NCI-H1092 (cell line): ENCODE measurements at regions not wholly inside any gene's neighbourhood (a gene's known extent, or its start where the extent isn't known, plus 50 kb on each side); places are given as distances from the start of the nearest gene placed in this dataset.

Experiments
- DNase-seq: peaks from one replicate; lab custom pipeline; 2025; lab: John Stamatoyannopoulos, UW

DNA sequence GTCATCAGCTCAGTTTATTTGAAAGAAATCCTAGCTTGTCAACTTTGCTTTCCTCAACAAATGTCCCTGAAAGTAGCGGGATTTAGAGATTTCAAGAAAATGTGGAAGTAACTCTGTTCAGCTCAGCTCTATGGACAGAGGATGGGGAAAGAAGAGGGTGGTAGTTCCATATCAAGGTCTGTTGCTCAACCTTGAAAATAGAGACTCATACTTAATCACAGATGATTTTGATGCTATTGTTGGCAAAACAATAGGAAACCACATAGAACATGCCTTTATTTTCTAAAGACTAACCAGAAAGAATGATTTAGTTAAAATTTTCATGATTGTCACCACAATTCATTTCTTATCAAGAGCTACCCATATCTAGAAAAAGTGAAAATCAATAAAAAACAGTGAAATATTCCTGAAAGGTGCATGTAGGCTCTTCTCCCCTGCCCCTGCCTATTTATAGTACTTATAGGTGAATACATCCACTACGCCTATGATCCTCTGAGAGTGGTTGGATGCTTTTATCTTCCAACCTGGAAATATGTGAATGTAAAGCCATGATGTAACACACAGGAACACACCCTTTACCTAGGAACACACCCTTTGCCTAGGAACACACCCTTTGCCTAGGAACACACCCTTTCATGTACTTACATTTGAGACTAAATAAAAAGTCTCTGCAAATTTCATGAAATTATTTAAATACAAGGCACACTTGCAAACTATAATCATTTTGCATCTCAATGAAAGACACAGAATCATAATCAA, 65.8 kb downstream of the ETAA1 start:
- DNase-seq, result no peak

GRCh38 chr2:67463810-67464209, 66.7 kb downstream of the ETAA1 start:
- DNase-seq, result no peak

DNA sequence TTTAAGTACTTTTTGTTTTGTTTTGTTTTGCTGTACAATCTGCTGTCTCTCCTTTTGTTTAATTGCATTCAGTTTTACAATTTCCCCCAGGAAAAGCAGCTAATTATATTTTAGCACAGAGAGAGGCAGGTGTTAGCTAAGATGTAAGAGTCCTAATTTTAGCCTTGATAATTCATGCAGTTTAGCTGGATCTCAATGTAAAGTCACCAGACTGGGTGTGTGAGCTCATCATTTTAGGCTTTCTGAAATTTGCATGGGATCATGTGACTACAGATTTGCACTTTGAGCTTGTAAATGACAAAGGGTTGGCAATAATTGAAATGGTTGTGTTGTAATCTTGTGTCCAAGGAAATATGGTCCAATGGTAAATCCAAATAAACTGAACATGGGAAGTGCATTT, 68.5 kb downstream of the ETAA1 start:
- no peak for DNase-seq

DNA sequence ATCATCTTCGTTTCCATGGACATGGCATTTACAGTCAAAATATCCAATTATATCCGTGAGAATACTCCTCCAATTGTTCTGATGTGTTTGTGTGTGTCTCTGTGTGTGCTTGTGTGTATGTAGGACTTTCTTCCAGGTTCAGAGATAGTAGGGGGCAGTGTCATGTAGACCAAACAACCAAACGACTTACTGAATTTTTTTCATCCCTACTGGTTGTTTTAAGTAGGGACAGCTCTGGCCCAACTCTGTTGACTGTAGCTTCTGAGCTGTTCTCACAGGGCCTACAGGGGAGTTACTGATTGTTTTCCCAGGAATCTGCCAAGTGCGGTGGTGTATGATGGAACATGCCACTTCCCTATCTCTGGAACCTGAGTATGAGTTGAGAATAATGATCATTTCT, 69.6 kb downstream of the ETAA1 start:
- no peak for DNase-seq

- no peak for DNase-seq
Observed at GRCh38 chr2:67471681-67472080, 74.5 kb downstream of the ETAA1 start.

DNA sequence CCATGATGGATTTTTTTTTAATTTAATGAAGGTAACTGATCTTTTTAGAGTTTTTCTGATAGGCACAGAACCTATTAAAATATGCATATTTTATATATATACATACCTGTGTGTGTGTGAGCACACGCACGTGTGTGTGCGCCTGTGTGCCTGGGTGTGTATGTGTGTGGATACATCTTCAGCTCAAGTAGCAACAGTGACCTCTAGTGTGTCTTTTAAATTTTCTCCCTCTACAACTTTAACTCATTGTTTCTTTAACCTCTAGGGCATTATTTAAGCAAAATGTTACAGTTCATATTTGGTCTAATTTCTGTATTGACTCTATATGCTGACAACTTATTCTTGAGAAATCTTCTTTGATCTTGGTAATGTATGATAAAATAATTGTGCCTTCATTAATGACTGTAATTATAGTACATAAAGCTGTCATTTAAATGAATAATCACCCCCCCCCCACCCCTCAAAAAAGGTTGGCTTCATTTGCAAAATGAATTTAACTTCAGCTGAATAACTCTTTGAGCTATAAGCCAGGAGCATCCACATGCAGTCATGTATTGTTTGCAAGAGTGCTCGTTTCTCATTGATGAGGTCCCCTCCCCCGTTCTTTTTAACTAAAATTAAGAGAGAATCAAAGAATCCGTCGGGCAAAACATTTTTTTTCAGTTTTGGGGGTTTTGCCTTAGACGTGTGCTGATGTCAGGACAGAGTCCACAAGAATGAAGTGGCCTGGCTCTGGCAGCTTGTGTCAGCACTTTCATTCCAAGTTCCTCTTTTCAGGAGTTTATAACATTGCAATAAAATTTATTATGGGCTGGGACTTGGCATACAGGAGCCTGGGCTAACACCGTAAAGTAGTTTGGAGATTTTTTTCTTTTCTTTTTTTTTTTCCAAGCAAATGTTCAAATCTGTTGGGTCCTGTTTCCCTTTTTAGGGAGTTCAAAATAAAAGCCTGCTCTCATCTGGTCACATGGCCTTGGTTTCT, 80.0 kb downstream of the ETAA1 start:
- DNase-seq, result no peak

- DNase-seq, result no peak
Observed at GRCh38 chr2:67479261-67479660, 82.1 kb downstream of the ETAA1 start.

- no peak for DNase-seq
Observed at GRCh38 chr2:67485431-67485830, 88.3 kb downstream of the ETAA1 start.

DNA sequence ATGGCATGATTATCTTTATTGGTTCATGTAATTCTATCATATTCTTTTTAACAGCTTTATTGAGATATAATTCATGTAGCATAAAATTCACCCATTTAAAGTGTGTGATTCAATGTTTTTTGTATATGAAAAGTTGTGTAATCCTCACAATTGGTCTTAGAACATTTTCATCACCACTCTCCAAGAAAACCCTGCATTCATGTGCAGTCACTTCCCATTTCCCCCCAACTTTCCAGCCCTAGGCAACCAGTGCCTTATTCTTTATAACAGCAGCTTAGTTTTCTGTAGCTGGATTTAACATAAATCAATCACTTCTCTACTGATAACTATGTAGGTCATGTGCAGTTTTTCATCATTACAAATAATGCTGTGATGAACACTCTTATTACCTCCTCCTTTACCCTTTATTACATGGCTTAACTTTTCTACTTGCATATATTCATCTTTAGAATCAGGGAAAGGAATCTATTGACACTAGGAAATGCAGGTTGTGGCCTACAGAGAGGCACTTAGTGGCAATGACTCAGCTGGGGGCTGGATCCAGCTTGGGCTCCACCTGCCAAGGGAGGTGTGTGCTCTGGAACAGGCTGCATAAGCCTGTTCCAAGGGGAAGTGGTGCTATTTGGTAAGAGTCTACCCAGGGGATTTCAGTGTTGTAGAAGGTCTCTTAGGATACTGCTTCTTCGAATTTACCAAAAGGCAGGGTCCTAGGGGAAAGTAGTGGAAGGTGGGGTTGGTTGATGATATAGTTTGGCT, 89.1 kb downstream of the ETAA1 start:
- DNase-seq, result no peak

DNA sequence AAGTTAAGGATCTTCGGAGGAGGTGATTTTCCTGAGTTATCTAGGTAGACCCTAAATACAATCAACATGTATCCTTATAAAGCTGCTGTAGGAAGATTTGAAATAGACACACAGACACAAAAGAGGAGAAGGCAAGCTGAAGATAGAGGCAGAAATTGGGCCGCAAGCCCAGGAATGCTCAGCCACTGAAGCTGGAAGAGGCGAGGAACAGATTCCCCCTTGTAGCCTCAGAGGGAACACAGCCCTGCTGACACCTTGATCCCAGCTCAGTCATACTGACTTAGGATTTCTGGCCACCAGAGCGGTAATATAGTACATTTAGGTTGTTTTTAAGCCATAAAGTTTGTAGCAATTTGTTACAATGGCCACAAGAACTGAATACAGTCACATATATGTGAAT, 90.9 kb downstream of the ETAA1 start:
- DNase-seq, result no peak

GRCh38 chr2:67489396-67489795, 92.3 kb downstream of the ETAA1 start:
- no peak for DNase-seq

- no peak for DNase-seq
Observed at GRCh38 chr2:67498931-67499330, 101.8 kb downstream of the ETAA1 start.

- no peak for DNase-seq
Observed at GRCh38 chr2:67499989-67500388, 102.9 kb downstream of the ETAA1 start.

GRCh38 chr2:67500541-67500940, 103.4 kb downstream of the ETAA1 start:
- no peak for DNase-seq

GRCh38 chr2:67502346-67503065, 105.4 kb downstream of the ETAA1 start:
- no peak for DNase-seq

- DNase-seq, result no peak
Observed at GRCh38 chr2:67503066-67503795, 106.1 kb downstream of the ETAA1 start.

- no peak for DNase-seq
Observed at GRCh38 chr2:67510745-67511144, 113.6 kb downstream of the ETAA1 start.

- no peak for DNase-seq
Observed at GRCh38 chr2:67514515-67514914, 117.4 kb downstream of the ETAA1 start.

DNA sequence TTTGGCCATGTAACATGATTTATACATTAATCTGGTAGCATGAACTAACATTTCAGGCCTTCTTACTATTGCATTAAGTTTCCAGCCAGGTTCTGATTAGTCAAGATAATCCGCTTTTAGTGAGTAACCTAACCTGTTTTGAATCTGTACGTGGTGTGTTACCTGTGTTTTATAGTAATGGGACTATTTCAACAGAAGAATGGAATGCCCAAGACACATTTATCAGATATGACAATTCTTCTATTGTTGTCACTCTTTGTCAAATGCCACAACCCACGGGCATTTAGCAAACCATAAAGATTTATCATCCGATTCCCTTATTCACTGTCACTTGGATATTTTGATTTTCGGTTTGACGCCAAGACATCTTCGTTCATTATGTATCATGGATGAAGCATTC, 117.9 kb downstream of the ETAA1 start:
- no peak for DNase-seq

DNA sequence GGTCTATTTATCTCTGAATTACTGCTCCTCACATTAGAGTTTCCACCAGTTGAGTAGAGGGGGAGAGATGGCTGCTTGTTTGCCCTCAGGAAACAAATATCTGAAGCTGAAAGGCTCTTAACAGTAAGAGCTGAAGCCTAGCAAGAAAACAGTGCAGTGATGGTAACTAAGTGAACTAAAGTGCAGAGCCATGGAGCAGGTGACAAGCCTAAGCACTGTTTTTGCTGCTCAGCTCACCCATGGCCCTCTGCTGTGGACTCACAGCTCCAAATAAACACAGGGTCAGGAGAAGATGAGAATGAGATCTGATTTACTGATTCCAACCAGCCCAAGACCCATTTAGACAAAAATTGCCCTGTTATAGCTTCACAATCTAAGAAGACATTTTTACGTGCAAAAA, 118.4 kb downstream of the ETAA1 start:
- no peak for DNase-seq

DNA sequence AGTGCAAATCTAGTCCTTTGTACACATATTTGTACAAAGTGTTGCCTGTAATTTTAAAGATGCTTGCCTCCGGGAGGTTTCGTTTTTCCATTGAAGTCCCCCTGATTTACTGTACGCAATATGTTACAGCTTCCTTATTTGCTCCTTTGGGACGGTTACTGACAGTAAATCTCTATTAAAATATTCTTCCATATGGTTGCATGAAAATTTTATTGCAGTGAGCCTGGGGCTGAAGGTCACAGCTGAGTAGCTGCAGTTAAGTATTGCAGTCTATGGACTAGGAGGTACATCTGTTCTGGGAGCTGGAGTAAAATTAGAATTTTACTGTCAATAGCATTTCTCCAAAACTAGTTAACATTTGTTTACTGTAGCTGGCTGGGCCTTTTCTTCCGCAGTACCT, 119.2 kb downstream of the ETAA1 start:
- no peak for DNase-seq
